ENCODE measurements at regions not wholly inside any gene's neighbourhood (a gene's known extent, or its start where the extent isn't known, plus 50 kb on each side); places are given as distances from the start of the nearest gene placed in this dataset.
A peak's percentile ranks its signal among the peaks of the same experiment; 100 is the strongest.

GRCh38 chr15:89408372-89409183, 74.0 kb upstream of the POLG start:
- TF ChIP-seq CTCF (conservative IDR thresholded peaks at IDR 0.05; ENCODE audit: low read depth, low read length) = no peak
- TF ChIP-seq EZH2 (IDR thresholded peaks at IDR 0.05; ENCODE audit: borderline replicate concordance, low read depth, low read length, poor library complexity, severe bottlenecking) = no peak
- POLR2A ChIA-PET (ENCODE audit: low non-redundant PET) = no interaction called here

GRCh38 chr15:89406940-89407607, 72.5 kb upstream of the POLG start:
- ChIA-PET CTCF (interaction anchor here (0.5 to 0.8 kb wide), 2 partner anchors 10 to 358 kb away, joined by 3 read pairs; no protein-coding TSS in a partner anchor), POLR2A (ENCODE audit: low non-redundant PET) (no interaction called here)
- Histone ChIP-seq H3K9me3 (ENCODE audit: low read depth, low read length, poor library complexity, severe bottlenecking) (no peaks in the 10 kb centered on the region), H3K4me3 (ENCODE audit: low read depth, low read length, poor library complexity, severe bottlenecking) (no peak overlapping the region), H3K27me3 (replicated peaks; ENCODE audit: insufficient read depth, low read depth, low read length, poor library complexity) (peaks cover 11% of the 10 kb centered on the region), H3K27ac (ENCODE audit: low read depth, low read length, poor library complexity, severe bottlenecking) (no peak overlapping the region), H3K36me3 (ENCODE audit: insufficient read depth, low read length, poor library complexity, severe bottlenecking) (no peaks in the 10 kb centered on the region), H3K4me1 (ENCODE audit: insufficient read depth, low read length, poor library complexity, severe bottlenecking) (no peaks in the 10 kb centered on the region)
- TF ChIP-seq CTCF (conservative IDR thresholded peaks at IDR 0.05; ENCODE audit: low read depth, low read length) = peak; percentile 35
- TF ChIP-seq EZH2 (IDR thresholded peaks at IDR 0.05; ENCODE audit: borderline replicate concordance, low read depth, low read length, poor library complexity, severe bottlenecking) = peak; percentile 21
- intact Hi-C loops (cut with micrococcal nuclease; ENCODE audit: unreplicated experiment) = no loop called here
- BruUV-seq (replicated peaks) = no TSS peak
- peak; percentile 79 for DNase-seq (ENCODE audit: low spot score)

More at GRCh38 chr15:89408372-89409183, 74.0 kb upstream of the POLG start:
- Histone ChIP-seq H3K27me3 (replicated peaks; ENCODE audit: insufficient read depth, low read depth, low read length, poor library complexity) (peaks cover 15% of the 10 kb centered on the region), H3K27ac (ENCODE audit: low read depth, low read length, poor library complexity, severe bottlenecking) (no peak overlapping the region), H3K4me3 (ENCODE audit: low read depth, low read length, poor library complexity, severe bottlenecking) (no peak overlapping the region), H3K4me1 (ENCODE audit: insufficient read depth, low read length, poor library complexity, severe bottlenecking) (no peaks in the 10 kb centered on the region), H3K9me3 (ENCODE audit: low read depth, low read length, poor library complexity, severe bottlenecking) (no peaks in the 10 kb centered on the region), H3K36me3 (ENCODE audit: insufficient read depth, low read length, poor library complexity, severe bottlenecking) (no peaks in the 10 kb centered on the region)
- DNase-seq (ENCODE audit: low spot score) = no peak
- CTCF ChIA-PET = no interaction called here
- intact Hi-C loops (cut with micrococcal nuclease; ENCODE audit: unreplicated experiment) = no loop called here
- BruUV-seq (replicated peaks) = no TSS peak

GRCh38 chr15:89406218-89406939, 71.8 kb upstream of the POLG start:
- H3K27ac ChIP-seq (ENCODE audit: low read depth, low read length, poor library complexity, severe bottlenecking) = no peak overlapping the region
- H3K4me1 ChIP-seq (ENCODE audit: insufficient read depth, low read length, poor library complexity, severe bottlenecking) = no peaks in the 10 kb centered on the region
- TF ChIP-seq EZH2 (IDR thresholded peaks at IDR 0.05; ENCODE audit: borderline replicate concordance, low read depth, low read length, poor library complexity, severe bottlenecking) = no peak
- TF ChIP-seq CTCF (conservative IDR thresholded peaks at IDR 0.05; ENCODE audit: low read depth, low read length) = no peak
- H3K9me3 ChIP-seq (ENCODE audit: low read depth, low read length, poor library complexity, severe bottlenecking) = no peaks in the 10 kb centered on the region
- no peak overlapping the region for H3K4me3 ChIP-seq (ENCODE audit: low read depth, low read length, poor library complexity, severe bottlenecking)
- BruUV-seq (replicated peaks) = no TSS peak
- intact Hi-C loops (cut with micrococcal nuclease; ENCODE audit: unreplicated experiment) = no loop called here
- CTCF ChIA-PET = interaction anchor here (0.5 kb wide), 1 partner anchor 359 kb away, joined by 3 read pairs; no protein-coding TSS in a partner anchor
- DNase-seq (ENCODE audit: low spot score) = no peak
- POLR2A ChIA-PET (ENCODE audit: low non-redundant PET) = no interaction called here
- H3K36me3 ChIP-seq (ENCODE audit: insufficient read depth, low read length, poor library complexity, severe bottlenecking) = no peaks in the 10 kb centered on the region
- H3K27me3 ChIP-seq (replicated peaks; ENCODE audit: insufficient read depth, low read depth, low read length, poor library complexity) = peaks cover 11% of the 10 kb centered on the region
